Adrenal gland (tissue), 9 donors: ENCODE measurements at regions not wholly inside any gene's neighbourhood (a gene's known extent, or its start where the extent isn't known, plus 50 kb on each side); places are given as distances from the start of the nearest gene placed in this dataset.

Experiments
- DNase-seq, 7 donors: peaks; one replicate each; pipeline ENCODE4 v3.0.0-alpha.2; 2019 to 2020
- H3K27ac ChIP-seq, 5 donors: fragments of 200-600 bp; sonication (generic) in 4 of 5; 1 replicate in 3 of 5; 2 replicates in 2 of 5; pipeline versions ENCODE4 v1.5.1 to v1.8.0; 2016 to 2020; ENCODE audit warnings: mild to moderate bottlenecking in 1 of 5
- H3K27me3 ChIP-seq: fragments of 200-600 bp; 2 replicates; pipeline ENCODE4 v1.8.0; 2021
- H3K36me3 ChIP-seq, 2 donors: fragments of 200-600 bp; replicated peaks in 1 of 2; 1 replicate in 1 of 2; 2 replicates in 1 of 2; pipeline versions ENCODE4 v1.5.1 to v1.8.0; 2018 to 2022
- H3K4me1 ChIP-seq, 2 donors: fragments of 200-600 bp; replicated peaks in 1 of 2; 1 replicate in 1 of 2; 2 replicates in 1 of 2; pipeline versions ENCODE4 v1.5.1 to v1.8.0; 2018 to 2021
- H3K4me3 ChIP-seq, 4 donors: fragments of 200-600 bp; sonication (generic) in 3 of 4; one replicate each; pipeline ENCODE4 v1.5.1; 2016 to 2018
- H3K9me3 ChIP-seq, 3 donors: fragments of 200-600 bp; sonication (generic) in 1 of 3; replicated peaks in 1 of 3; 1 replicate in 2 of 3; 2 replicates in 1 of 3; pipeline versions ENCODE4 v1.5.1 to v1.8.0; 2016 to 2021
- POLR2A ChIP-seq, 2 donors: fragments of 450-650 bp; IDR thresholded peaks; one replicate each; pipeline ENCODE4 v1.6.1; 2017; ENCODE audit warnings: antibody characterized with exemption in 2 of 2, mild to moderate bottlenecking in 2 of 2, moderate library complexity in 1 of 2
- WGBS, 4 donors: extraction: QIAGEN DNeasy Blood & Tissue Kit in 2 of 4; methylation state at CpG; one replicate each; pipeline versions ENCODE4 v1.1.5 to v1.1.7; 2013 to 2017; 5-methylcytosine and 5-hydroxymethylcytosine counted together
- intact Hi-C, 2 donors: fragments of 100-400 bp; cut with DNase I; formaldehyde crosslinking; loops; one replicate each; pipeline versions ENCODE4 v1.14.1 to v1.15.0; 2022 to 2023
- TF ChIP-seq, protein P1 (sequence below), 6 experiments: fragments of 450-650 bp in 4 of 6; fragments of 200-600 bp in 2 of 6; sonication (generic) in 1 of 6; IDR thresholded peaks; 1 replicate in 5 of 6; 2 replicates in 1 of 6; pipeline versions ENCODE4 v1.5.1 to v1.8.0; 2016 to 2021; ENCODE audit warnings: antibody characterized with exemption in 6 of 6, mild to moderate bottlenecking in 2 of 6, moderate library complexity in 1 of 6
- donor health status: healthy with polysubstance abuse.
- donor health status: Bipolar disorder and iron deficiency.
- donor health status: DM: yes; HTN: yes; CAD: no.
- donor health status: DM: no; HTN: no; CAD: no.
- donor health status: DM: no; HTN: no; CAD: no.

DNA sequence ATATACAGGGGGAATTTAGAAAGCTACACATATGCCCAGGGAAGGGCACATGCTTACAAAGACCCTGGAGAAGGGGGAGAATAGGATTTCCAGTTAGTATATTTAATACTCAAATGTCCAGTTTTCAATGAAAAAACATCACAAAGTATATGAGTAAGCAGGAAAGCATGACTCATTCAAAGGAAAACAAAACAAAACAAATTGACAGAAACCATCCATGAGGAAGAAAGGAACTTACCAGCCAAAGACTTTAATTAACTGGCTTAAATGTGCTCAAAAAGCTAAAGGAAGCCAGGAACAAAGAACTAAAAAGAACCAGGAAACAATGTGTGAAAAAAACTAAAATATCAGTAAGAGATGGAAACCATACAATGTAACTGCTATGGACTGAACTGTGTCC lies 716.2 kb upstream of the ARGLU1 start:
- intact Hi-C loops, result no loop called here
- Histone ChIP-seq H3K4me1 (no peaks in the 10 kb centered on the region), H3K27me3 (no peaks in the 10 kb centered on the region), H3K36me3 (no peaks in the 10 kb centered on the region), H3K27ac (no peak overlapping the region), H3K4me3 (no peak overlapping the region), H3K9me3 (no peaks in the 10 kb centered on the region)
- no peak for DNase-seq
- TF ChIP-seq POLR2A (IDR thresholded peaks at IDR 0.05), result no peak
- TF ChIP-seq, protein P1, sequence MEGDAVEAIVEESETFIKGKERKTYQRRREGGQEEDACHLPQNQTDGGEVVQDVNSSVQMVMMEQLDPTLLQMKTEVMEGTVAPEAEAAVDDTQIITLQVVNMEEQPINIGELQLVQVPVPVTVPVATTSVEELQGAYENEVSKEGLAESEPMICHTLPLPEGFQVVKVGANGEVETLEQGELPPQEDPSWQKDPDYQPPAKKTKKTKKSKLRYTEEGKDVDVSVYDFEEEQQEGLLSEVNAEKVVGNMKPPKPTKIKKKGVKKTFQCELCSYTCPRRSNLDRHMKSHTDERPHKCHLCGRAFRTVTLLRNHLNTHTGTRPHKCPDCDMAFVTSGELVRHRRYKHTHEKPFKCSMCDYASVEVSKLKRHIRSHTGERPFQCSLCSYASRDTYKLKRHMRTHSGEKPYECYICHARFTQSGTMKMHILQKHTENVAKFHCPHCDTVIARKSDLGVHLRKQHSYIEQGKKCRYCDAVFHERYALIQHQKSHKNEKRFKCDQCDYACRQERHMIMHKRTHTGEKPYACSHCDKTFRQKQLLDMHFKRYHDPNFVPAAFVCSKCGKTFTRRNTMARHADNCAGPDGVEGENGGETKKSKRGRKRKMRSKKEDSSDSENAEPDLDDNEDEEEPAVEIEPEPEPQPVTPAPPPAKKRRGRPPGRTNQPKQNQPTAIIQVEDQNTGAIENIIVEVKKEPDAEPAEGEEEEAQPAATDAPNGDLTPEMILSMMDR (IDR thresholded peaks at IDR 0.05), result no peak

DNA sequence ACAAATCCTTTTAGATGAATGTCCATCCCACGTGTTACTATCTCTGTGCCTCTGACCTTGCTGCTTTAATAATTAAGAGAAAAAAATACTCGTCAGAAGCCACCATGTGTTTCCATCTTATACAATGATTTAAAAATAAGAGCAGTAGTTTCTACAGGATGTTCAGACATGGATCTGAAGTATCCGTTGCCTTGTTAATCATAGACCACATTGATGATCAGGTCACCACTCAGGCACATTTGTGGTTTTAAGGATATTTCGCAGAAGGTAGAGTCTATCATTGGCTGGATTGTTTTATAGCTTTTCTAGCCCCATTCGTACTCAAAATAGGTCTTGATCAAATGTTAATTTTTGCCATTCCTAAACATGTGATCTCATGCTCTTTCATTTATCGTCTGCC lies 710.0 kb upstream of the ARGLU1 start:
- intact Hi-C loops, result no loop called here
- Histone ChIP-seq H3K4me1 (no peaks in the 10 kb centered on the region), H3K27me3 (no peaks in the 10 kb centered on the region), H3K4me3 (no peak overlapping the region), H3K36me3 (no peaks in the 10 kb centered on the region), H3K9me3 (no peaks in the 10 kb centered on the region), H3K27ac (no peak overlapping the region)
- no peak for DNase-seq
- WGBS, 4 donors, result 71 to 77% (median 74%) methylated on average over 6 of the region's 6 CpGs
- no peak for TF ChIP-seq POLR2A (IDR thresholded peaks at IDR 0.05)
- TF ChIP-seq, protein P1 (IDR thresholded peaks at IDR 0.05), result no peak

DNA sequence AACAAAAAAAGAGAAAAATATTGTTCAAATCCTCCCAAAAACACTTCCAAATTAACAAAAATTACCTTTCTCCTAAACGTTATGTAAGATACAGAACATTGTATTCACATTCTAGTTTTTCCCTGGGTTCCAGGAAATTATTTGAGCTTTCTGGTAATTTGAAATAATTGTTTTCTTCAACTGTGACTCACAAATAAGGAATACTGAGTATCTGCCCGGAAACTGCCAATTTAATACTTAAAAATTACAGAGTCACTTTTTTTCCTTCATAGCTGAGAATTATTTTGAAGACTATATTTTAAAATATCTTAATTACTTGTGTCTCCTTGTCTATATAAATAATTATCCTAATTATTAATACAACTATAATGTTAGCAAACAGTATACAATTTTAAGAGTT lies 709.0 kb upstream of the ARGLU1 start:
- no peaks in the 10 kb centered on the region for H3K27me3 ChIP-seq
- H3K9me3 ChIP-seq, result no peaks in the 10 kb centered on the region
- no peak overlapping the region for H3K27ac ChIP-seq
- no peak for DNase-seq
- intact Hi-C loops, result no loop called here
- no peaks in the 10 kb centered on the region for H3K4me1 ChIP-seq
- no peak overlapping the region for H3K4me3 ChIP-seq
- TF ChIP-seq, protein P1 (IDR thresholded peaks at IDR 0.05), result no peak
- 52 to 66% (median 66%) methylated on average over 2 of the region's 2 CpGs for WGBS, 4 donors
- no peaks in the 10 kb centered on the region for H3K36me3 ChIP-seq

DNA sequence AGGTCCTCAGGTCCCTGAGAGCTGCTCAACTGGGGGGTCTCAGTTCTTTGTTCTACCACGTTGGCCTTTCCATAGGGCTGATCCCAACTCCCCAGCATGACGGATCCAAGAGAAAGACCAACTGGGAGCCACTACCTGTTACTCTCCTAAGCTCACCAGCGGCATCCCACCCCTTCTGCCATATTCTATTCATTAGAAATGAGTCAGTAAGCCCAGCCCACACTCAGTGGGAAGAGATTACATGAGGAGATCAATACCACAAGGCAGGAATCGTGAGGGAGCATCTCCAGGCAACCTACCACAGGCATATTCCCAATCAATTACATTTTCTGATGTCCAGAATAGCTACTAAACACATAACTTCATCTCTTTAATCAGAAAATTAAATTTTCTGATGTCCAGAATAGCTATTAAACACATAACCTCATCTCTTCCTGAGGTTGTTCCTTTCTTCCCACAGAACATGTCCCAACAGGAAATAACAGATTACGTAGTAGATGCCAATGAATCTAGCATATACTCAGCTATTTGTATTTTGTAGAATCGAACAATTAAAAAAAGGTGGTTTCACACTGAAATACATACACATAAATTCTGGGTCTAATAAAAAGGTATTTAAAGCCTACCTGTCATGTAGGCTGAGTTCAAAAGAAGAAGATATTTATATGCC lies 708.1 kb upstream of the ARGLU1 start:
- H3K4me1 ChIP-seq, result no peaks in the 10 kb centered on the region
- intact Hi-C loops, result no loop called here
- no peak for DNase-seq
- H3K27me3 ChIP-seq, result no peaks in the 10 kb centered on the region
- TF ChIP-seq, protein P1 (IDR thresholded peaks at IDR 0.05), result no peak
- TF ChIP-seq POLR2A (IDR thresholded peaks at IDR 0.05), result no peak
- H3K36me3 ChIP-seq, result no peaks in the 10 kb centered on the region
- H3K27ac ChIP-seq, result no peak overlapping the region
- H3K4me3 ChIP-seq, result no peak overlapping the region
- no peaks in the 10 kb centered on the region for H3K9me3 ChIP-seq
- WGBS, 4 donors, result 66 to 83% (median 73%) methylated on average over 6 of the region's 6 CpGs
